Astrocyte (in vitro differentiated cells and primary cell): ENCODE measurements at regions not wholly inside any gene's neighbourhood (a gene's known extent, or its start where the extent isn't known, plus 50 kb on each side); places are given as distances from the start of the nearest gene placed in this dataset.

Experiments used
- DNase-seq: peaks from one replicate; pipeline ENCODE4 v3.0.0-alpha.2; 2010; ENCODE audit warnings: low read depth
- FAIRE-seq: peaks from 2 replicates; lab custom pipeline; 2011; peaks lifted over from hg19 to GRCh38; lab: Jason Lieb, UNC
- H2AFZ ChIP-seq: 2 replicates; pipeline ENCODE4 v1.6.0; 2012; ENCODE audit warnings: low read depth, low read length, inconsistent platforms
- H3K27ac ChIP-seq: 2 replicates; pipeline ENCODE4 v1.5.1; 2011; ENCODE audit warnings: low read depth, low read length, inconsistent platforms
- H3K27me3 ChIP-seq: 2 replicates; pipeline ENCODE4 v1.6.0; 2011; ENCODE audit warnings: low read length, inconsistent platforms; ENCODE audit not compliant: insufficient read depth
- H3K36me3 ChIP-seq: 2 replicates; pipeline ENCODE4 v1.5.1; 2011; ENCODE audit warnings: low read length, inconsistent platforms; ENCODE audit not compliant: insufficient read depth
- H3K4me1 ChIP-seq: 2 replicates; pipeline ENCODE4 v1.5.1; 2011; ENCODE audit warnings: low read length, inconsistent platforms; ENCODE audit not compliant: insufficient read depth
- H3K4me2 ChIP-seq: 2 replicates; pipeline ENCODE4 v1.6.0; 2012; ENCODE audit warnings: low read length, inconsistent platforms
- H3K4me3 ChIP-seq: 2 replicates; pipeline ENCODE4 v1.5.1; 2011; ENCODE audit warnings: low read depth, mild to moderate bottlenecking, low read length, inconsistent platforms; ENCODE audit not compliant: insufficient read depth
- H3K79me2 ChIP-seq: 2 replicates; pipeline ENCODE4 v1.6.0; 2012; ENCODE audit warnings: mild to moderate bottlenecking, low read length, inconsistent platforms; ENCODE audit not compliant: insufficient read depth
- H3K9ac ChIP-seq: 2 replicates; pipeline ENCODE4 v1.6.0; 2012; ENCODE audit warnings: mild to moderate bottlenecking, low read length, inconsistent platforms
- H3K9me3 ChIP-seq: 2 replicates; pipeline ENCODE4 v1.5.1; 2012; ENCODE audit warnings: low read depth, mild to moderate bottlenecking, low read length, inconsistent platforms; ENCODE audit not compliant: insufficient read depth
- H4K20me1 ChIP-seq: 2 replicates; pipeline ENCODE4 v1.6.0; 2012; ENCODE audit warnings: low read length, inconsistent platforms; ENCODE audit not compliant: insufficient read depth
- H3K27ac Mint-ChIP-seq: one replicate; pipeline ENCODE4 v1.8.0; 2021; ENCODE audit warnings: mild to moderate bottlenecking, mixed read lengths; ENCODE audit not compliant: unreplicated experiment
- H3K27me3 Mint-ChIP-seq: one replicate; pipeline ENCODE4 v1.8.0; 2021; ENCODE audit warnings: low read depth, mixed read lengths; ENCODE audit not compliant: unreplicated experiment
- H3K36me3 Mint-ChIP-seq: one replicate; pipeline ENCODE4 v1.8.0; 2021; ENCODE audit warnings: low read depth, mixed read lengths; ENCODE audit not compliant: unreplicated experiment
- H3K4me1 Mint-ChIP-seq: one replicate; pipeline ENCODE4 v1.8.0; 2021; ENCODE audit warnings: low read depth, mixed read lengths; ENCODE audit not compliant: unreplicated experiment
- H3K4me3 Mint-ChIP-seq: one replicate; pipeline ENCODE4 v1.8.0; 2021; ENCODE audit warnings: mild to moderate bottlenecking, moderate library complexity, mixed read lengths; ENCODE audit not compliant: unreplicated experiment
- H3K9me3 Mint-ChIP-seq: one replicate; pipeline ENCODE4 v1.8.0; 2021; ENCODE audit warnings: mild to moderate bottlenecking, mixed read lengths; ENCODE audit not compliant: unreplicated experiment
- CTCF ChIP-seq: IDR thresholded peaks from 2 replicates; pipeline ENCODE4 v1.5.1; 2011; ENCODE audit warnings: low read depth, mild to moderate bottlenecking, inconsistent platforms, low read length, moderate library complexity; ENCODE audit not compliant: insufficient read depth
- EZH2 ChIP-seq: IDR thresholded peaks from 2 replicates; pipeline ENCODE4 v1.6.1; 2012; ENCODE audit warnings: mild to moderate bottlenecking, low read length, inconsistent platforms; ENCODE audit not compliant: insufficient read depth

- no peak for FAIRE-seq
- H3K27ac Mint-ChIP-seq = no peak overlapping the region
Measured at GRCh38 chr13:103133556-103133955, 67.3 kb upstream of the SLC10A2 start.

GRCh38 chr13:103130681-103131210 lies 64.5 kb upstream of the SLC10A2 start:
- Histone ChIP-seq H3K4me3 (no peak overlapping the region), H3K79me2 (no peaks in the 10 kb centered on the region)
- FAIRE-seq = no peak

More at GRCh38 chr13:103133556-103133955, 67.3 kb upstream of the SLC10A2 start:
- no peak overlapping the region for H3K9ac ChIP-seq
- no peak for DNase-seq
- H3K79me2 ChIP-seq = no peaks in the 10 kb centered on the region
- no peaks in the 10 kb centered on the region for H4K20me1 ChIP-seq
- Mint-ChIP-seq H3K4me3 (no peak overlapping the region), H3K36me3 (no peaks in the 10 kb centered on the region), H3K27me3 (no peaks in the 10 kb centered on the region), H3K9me3 (no peaks in the 10 kb centered on the region), H3K4me1 (no peaks in the 10 kb centered on the region)
- H3K4me3 ChIP-seq = no peak overlapping the region
- H2AFZ ChIP-seq = no peak overlapping the region
- no peaks in the 10 kb centered on the region for H3K36me3 ChIP-seq
- no peak overlapping the region for H3K27ac ChIP-seq
- H3K27me3 ChIP-seq = no peaks in the 10 kb centered on the region
- H3K4me1 ChIP-seq = no peaks in the 10 kb centered on the region
- no peak overlapping the region for H3K4me2 ChIP-seq
- H3K9me3 ChIP-seq = no peaks in the 10 kb centered on the region
- no peak for TF ChIP-seq CTCF
- TF ChIP-seq EZH2 = no peak

More at GRCh38 chr13:103130681-103131210, 64.5 kb upstream of the SLC10A2 start:
- H3K36me3 Mint-ChIP-seq = no peaks in the 10 kb centered on the region
- Histone ChIP-seq H3K27ac (no peak overlapping the region), H3K4me2 (no peak overlapping the region), H3K36me3 (no peaks in the 10 kb centered on the region), H3K9me3 (no peaks in the 10 kb centered on the region), H3K27me3 (no peaks in the 10 kb centered on the region), H2AFZ (no peak overlapping the region), H4K20me1 (no peaks in the 10 kb centered on the region), H3K9ac (no peak overlapping the region), H3K4me1 (no peaks in the 10 kb centered on the region)
- no peaks in the 10 kb centered on the region for H3K9me3 Mint-ChIP-seq
- DNase-seq = no peak
- H3K4me1 Mint-ChIP-seq = no peaks in the 10 kb centered on the region
- no peak overlapping the region for H3K27ac Mint-ChIP-seq
- no peak overlapping the region for H3K4me3 Mint-ChIP-seq
- TF ChIP-seq CTCF = no peak
- no peak for TF ChIP-seq EZH2
- no peaks in the 10 kb centered on the region for H3K27me3 Mint-ChIP-seq
